ENCODE measurements at regions not wholly inside any gene's neighbourhood (a gene's known extent, or its start where the extent isn't known, plus 50 kb on each side); places are given as distances from the start of the nearest gene placed in this dataset.

GRCh38 chr10:105634281-105634680 is 993.2 kb downstream of the SORCS3 start:
- TF ChIP-seq, protein P1, sequence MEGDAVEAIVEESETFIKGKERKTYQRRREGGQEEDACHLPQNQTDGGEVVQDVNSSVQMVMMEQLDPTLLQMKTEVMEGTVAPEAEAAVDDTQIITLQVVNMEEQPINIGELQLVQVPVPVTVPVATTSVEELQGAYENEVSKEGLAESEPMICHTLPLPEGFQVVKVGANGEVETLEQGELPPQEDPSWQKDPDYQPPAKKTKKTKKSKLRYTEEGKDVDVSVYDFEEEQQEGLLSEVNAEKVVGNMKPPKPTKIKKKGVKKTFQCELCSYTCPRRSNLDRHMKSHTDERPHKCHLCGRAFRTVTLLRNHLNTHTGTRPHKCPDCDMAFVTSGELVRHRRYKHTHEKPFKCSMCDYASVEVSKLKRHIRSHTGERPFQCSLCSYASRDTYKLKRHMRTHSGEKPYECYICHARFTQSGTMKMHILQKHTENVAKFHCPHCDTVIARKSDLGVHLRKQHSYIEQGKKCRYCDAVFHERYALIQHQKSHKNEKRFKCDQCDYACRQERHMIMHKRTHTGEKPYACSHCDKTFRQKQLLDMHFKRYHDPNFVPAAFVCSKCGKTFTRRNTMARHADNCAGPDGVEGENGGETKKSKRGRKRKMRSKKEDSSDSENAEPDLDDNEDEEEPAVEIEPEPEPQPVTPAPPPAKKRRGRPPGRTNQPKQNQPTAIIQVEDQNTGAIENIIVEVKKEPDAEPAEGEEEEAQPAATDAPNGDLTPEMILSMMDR (IDR thresholded peaks at IDR 0.05) = no peak
- TF ChIP-seq POLR2A (IDR thresholded peaks at IDR 0.05) = no peak

All from right lobe of liver (tissue), 4 donors.